Liver (tissue), 7 donors: ENCODE measurements at regions not wholly inside any gene's neighbourhood (a gene's known extent, or its start where the extent isn't known, plus 50 kb on each side); places are given as distances from the start of the nearest gene placed in this dataset.

Source experiments
- DNase-seq: peaks from one replicate; pipeline ENCODE4 v3.0.0-alpha.2; 2017; ENCODE audit warnings: low spot score
- H3K27ac ChIP-seq, 2 donors: one replicate each; pipeline ENCODE4 v1.7.0; 2013; ENCODE audit warnings: inconsistent platforms in 2 of 2, low read length in 2 of 2, control low read depth in 1 of 2, low read depth in 1 of 2, mild to moderate bottlenecking in 1 of 2
- H3K27me3 ChIP-seq, 4 donors: one replicate each; pipeline versions ENCODE4 v1.6.1 to v1.7.0; 2013; ENCODE audit warnings: low read length in 3 of 4, inconsistent platforms in 1 of 4, mild to moderate bottlenecking in 1 of 4, moderate library complexity in 1 of 4; ENCODE audit not compliant: control insufficient read depth in 4 of 4, insufficient read depth in 4 of 4
- H3K36me3 ChIP-seq, 4 donors: one replicate each; pipeline versions ENCODE4 v1.6.1 to v1.7.0; 2013; ENCODE audit warnings: low read length in 3 of 4, mild to moderate bottlenecking in 3 of 4, low read depth in 1 of 4, moderate library complexity in 1 of 4; ENCODE audit not compliant: control insufficient read depth in 4 of 4, insufficient read depth in 3 of 4
- H3K4me1 ChIP-seq, 4 donors: one replicate each; pipeline versions ENCODE4 v1.6.1 to v1.7.0; 2013; ENCODE audit warnings: low read length in 3 of 4, mild to moderate bottlenecking in 3 of 4, moderate library complexity in 1 of 4; ENCODE audit not compliant: control insufficient read depth in 4 of 4, insufficient read depth in 4 of 4
- H3K4me3 ChIP-seq, 3 donors: one replicate each; pipeline versions ENCODE4 v1.6.1 to v1.7.0; 2013; ENCODE audit warnings: low read length in 3 of 3, control low read depth in 1 of 3, low read depth in 1 of 3, mild to moderate bottlenecking in 1 of 3
- H3K9ac ChIP-seq, 2 donors: one replicate each; pipeline ENCODE4 v1.7.0; 2013; ENCODE audit warnings: low read length in 2 of 2, mild to moderate bottlenecking in 2 of 2, moderate library complexity in 2 of 2, control low read depth in 1 of 2, low read depth in 1 of 2
- H3K9me3 ChIP-seq, 4 donors: one replicate each; pipeline versions ENCODE4 v1.6.1 to v1.7.0; 2013; ENCODE audit warnings: low read length in 3 of 4; ENCODE audit not compliant: control insufficient read depth in 4 of 4
- ATF3 ChIP-seq: IDR thresholded peaks from 2 replicates; pipeline ENCODE4 v1.6.1; 2016; ENCODE audit warnings: antibody characterized with exemption
- EGR1 ChIP-seq, 2 donors: IDR thresholded peaks; 2 replicates each; pipeline ENCODE4 v1.6.1; 2016 to 2018; ENCODE audit warnings: antibody characterized with exemption in 2 of 2, low read depth in 2 of 2
- FOXA1 ChIP-seq: IDR thresholded peaks from 2 replicates; pipeline ENCODE4 v1.6.1; 2016; ENCODE audit warnings: antibody characterized with exemption
- FOXA2 ChIP-seq: IDR thresholded peaks from 2 replicates; pipeline ENCODE4 v1.6.1; 2016; ENCODE audit warnings: antibody characterized with exemption
- GABPA ChIP-seq, 2 donors: IDR thresholded peaks in 1 of 2; conservative IDR thresholded peaks in 1 of 2; 2 replicates each; pipeline ENCODE4 v1.6.1; 2016; ENCODE audit warnings: antibody characterized with exemption in 2 of 2, mild to moderate bottlenecking in 1 of 2, moderate library complexity in 1 of 2
- HNF4G ChIP-seq: IDR thresholded peaks from 2 replicates; pipeline ENCODE4 v1.6.1; 2016; ENCODE audit warnings: antibody characterized with exemption
- JUND ChIP-seq, 2 donors: IDR thresholded peaks; 2 replicates each; pipeline ENCODE4 v1.6.1; 2016; ENCODE audit warnings: antibody characterized with exemption in 2 of 2
- MAX ChIP-seq: IDR thresholded peaks from 2 replicates; pipeline ENCODE4 v1.6.1; 2016; ENCODE audit warnings: antibody characterized with exemption
- NR2F2 ChIP-seq: IDR thresholded peaks from 2 replicates; pipeline ENCODE4 v1.6.1; 2016; ENCODE audit warnings: antibody characterized with exemption
- RAD21 ChIP-seq, 2 donors: IDR thresholded peaks; 2 replicates each; pipeline ENCODE4 v1.6.1; 2016; ENCODE audit warnings: antibody characterized with exemption in 2 of 2, mild to moderate bottlenecking in 2 of 2
- RXRA ChIP-seq, 2 donors: IDR thresholded peaks; 2 replicates each; pipeline ENCODE4 v1.6.1; 2017 to 2018; ENCODE audit warnings: antibody characterized with exemption in 2 of 2, mild to moderate bottlenecking in 1 of 2
- SP1 ChIP-seq: IDR thresholded peaks from 2 replicates; pipeline ENCODE4 v1.6.1; 2018; ENCODE audit warnings: antibody characterized with exemption, mild to moderate bottlenecking
- TAF1 ChIP-seq: conservative IDR thresholded peaks from 2 replicates; pipeline ENCODE4 v1.6.1; 2016; ENCODE audit warnings: antibody characterized with exemption, mild to moderate bottlenecking
- YY1 ChIP-seq: IDR thresholded peaks from 2 replicates; pipeline ENCODE4 v1.6.1; 2016; ENCODE audit warnings: antibody characterized with exemption, mild to moderate bottlenecking
- ZBTB33 ChIP-seq: IDR thresholded peaks from 2 replicates; pipeline ENCODE4 v1.6.1; 2016; ENCODE audit warnings: antibody characterized with exemption
- WGBS: extraction: QIAGEN DNeasy Blood & Tissue Kit; methylation state at CpG from one replicate; pipeline ENCODE4 v1.1.7; 2013; 5-methylcytosine and 5-hydroxymethylcytosine counted together
- TF ChIP-seq, protein P1 (sequence below): IDR thresholded peaks from 2 replicates; pipeline ENCODE4 v1.6.1; 2016; ENCODE audit warnings: antibody characterized with exemption, mild to moderate bottlenecking
- donor health status: healthy.
- donor health status: healthy.
- donor health status: healthy.
- donor health status: healthy.

DNA sequence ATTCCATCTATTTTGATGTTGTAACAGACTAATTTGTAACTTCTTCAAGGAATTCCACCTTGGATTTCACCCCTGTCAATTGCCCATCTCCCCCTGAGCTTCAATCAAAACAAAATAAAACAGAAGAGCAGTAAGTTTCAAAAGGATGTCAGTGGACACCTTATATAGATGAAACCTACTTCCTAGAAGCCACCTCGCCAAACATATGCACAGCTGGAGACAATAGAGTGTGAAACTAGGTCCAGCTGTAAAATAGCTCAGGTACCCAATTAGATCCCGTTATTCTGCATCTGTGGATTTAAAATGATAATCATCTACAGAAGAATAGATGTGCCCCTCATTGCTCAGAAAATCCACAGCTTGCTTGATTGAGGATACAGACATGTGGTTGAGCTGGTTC, 598.6 kb downstream of the SH2D4B start:
- Histone ChIP-seq H3K4me1 (no peaks in the 10 kb centered on the region), H3K9ac (no peak overlapping the region), H3K27ac (no peak overlapping the region), H3K36me3 (no peaks in the 10 kb centered on the region), H3K27me3 (no peaks in the 10 kb centered on the region), H3K9me3 (no peaks in the 10 kb centered on the region), H3K4me3 (no peak overlapping the region)
- no peak for DNase-seq
- TF ChIP-seq RXRA (IDR thresholded peaks at IDR 0.05): no peak
- no peak for TF ChIP-seq FOXA2
- no peak for TF ChIP-seq NR2F2
- no peak for TF ChIP-seq ATF3
- TF ChIP-seq JUND (IDR thresholded peaks at IDR 0.05): no peak
- TF ChIP-seq FOXA1: no peak
- TF ChIP-seq, protein P1, sequence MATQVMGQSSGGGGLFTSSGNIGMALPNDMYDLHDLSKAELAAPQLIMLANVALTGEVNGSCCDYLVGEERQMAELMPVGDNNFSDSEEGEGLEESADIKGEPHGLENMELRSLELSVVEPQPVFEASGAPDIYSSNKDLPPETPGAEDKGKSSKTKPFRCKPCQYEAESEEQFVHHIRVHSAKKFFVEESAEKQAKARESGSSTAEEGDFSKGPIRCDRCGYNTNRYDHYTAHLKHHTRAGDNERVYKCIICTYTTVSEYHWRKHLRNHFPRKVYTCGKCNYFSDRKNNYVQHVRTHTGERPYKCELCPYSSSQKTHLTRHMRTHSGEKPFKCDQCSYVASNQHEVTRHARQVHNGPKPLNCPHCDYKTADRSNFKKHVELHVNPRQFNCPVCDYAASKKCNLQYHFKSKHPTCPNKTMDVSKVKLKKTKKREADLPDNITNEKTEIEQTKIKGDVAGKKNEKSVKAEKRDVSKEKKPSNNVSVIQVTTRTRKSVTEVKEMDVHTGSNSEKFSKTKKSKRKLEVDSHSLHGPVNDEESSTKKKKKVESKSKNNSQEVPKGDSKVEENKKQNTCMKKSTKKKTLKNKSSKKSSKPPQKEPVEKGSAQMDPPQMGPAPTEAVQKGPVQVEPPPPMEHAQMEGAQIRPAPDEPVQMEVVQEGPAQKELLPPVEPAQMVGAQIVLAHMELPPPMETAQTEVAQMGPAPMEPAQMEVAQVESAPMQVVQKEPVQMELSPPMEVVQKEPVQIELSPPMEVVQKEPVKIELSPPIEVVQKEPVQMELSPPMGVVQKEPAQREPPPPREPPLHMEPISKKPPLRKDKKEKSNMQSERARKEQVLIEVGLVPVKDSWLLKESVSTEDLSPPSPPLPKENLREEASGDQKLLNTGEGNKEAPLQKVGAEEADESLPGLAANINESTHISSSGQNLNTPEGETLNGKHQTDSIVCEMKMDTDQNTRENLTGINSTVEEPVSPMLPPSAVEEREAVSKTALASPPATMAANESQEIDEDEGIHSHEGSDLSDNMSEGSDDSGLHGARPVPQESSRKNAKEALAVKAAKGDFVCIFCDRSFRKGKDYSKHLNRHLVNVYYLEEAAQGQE: no peak
- TF ChIP-seq SP1: no peak
- TF ChIP-seq YY1: no peak
- TF ChIP-seq HNF4G: no peak
- no peak for TF ChIP-seq RAD21 (IDR thresholded peaks at IDR 0.05)
- TF ChIP-seq GABPA (IDR thresholded peaks at IDR 0.05 in 1 of 2, conservative IDR thresholded peaks at IDR 0.05 in 1 of 2): no peak
- TF ChIP-seq EGR1 (IDR thresholded peaks at IDR 0.05; ENCODE audit: low read depth in 2 of 2): no peak
- no peak for TF ChIP-seq TAF1
- TF ChIP-seq ZBTB33: no peak
- TF ChIP-seq MAX: no peak
- WGBS: 82% methylated on average over 2 of the region's 2 CpGs

DNA sequence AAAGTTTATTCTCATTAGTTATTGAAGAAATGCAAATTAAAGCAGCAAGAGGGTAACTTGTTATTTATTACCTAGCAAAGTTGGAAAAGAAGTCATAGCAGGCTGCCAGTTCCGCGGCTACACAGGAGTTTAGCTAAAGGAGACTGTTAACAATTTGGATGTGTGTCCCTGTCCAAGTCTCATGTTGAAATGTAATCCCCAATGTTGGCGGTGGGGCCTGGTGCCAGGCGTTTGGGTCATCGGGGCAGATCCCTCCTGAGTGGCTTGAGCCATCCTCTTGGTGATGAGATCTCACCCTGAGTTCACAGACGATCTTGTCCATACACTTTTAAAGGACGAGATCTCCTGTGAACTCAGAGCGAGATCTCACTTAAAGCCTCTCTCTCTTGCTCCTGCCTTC, 608.3 kb downstream of the SH2D4B start:
- no peaks in the 10 kb centered on the region for H3K36me3 ChIP-seq
- H3K27me3 ChIP-seq: no peaks in the 10 kb centered on the region
- H3K4me3 ChIP-seq: no peak overlapping the region
- no peak overlapping the region for H3K27ac ChIP-seq
- WGBS: 88% methylated on average over 8 of the region's 8 CpGs
- no peak for DNase-seq
- TF ChIP-seq NR2F2: no peak
- TF ChIP-seq ZBTB33: no peak
- no peak for TF ChIP-seq FOXA2
- TF ChIP-seq JUND (IDR thresholded peaks at IDR 0.05): no peak
- no peak for TF ChIP-seq SP1
- no peak for TF ChIP-seq YY1
- TF ChIP-seq ATF3: no peak
- TF ChIP-seq RXRA (IDR thresholded peaks at IDR 0.05): no peak
- no peak for TF ChIP-seq EGR1 (IDR thresholded peaks at IDR 0.05; ENCODE audit: low read depth in 2 of 2)
- no peak for TF ChIP-seq MAX
- H3K9me3 ChIP-seq: no peaks in the 10 kb centered on the region
- no peak overlapping the region for H3K9ac ChIP-seq
- H3K4me1 ChIP-seq: no peaks in the 10 kb centered on the region
